A204.1 (cell line): ENCODE measurements at regions not wholly inside any gene's neighbourhood (a gene's known extent, or its start where the extent isn't known, plus 50 kb on each side); places are given as distances from the start of the nearest gene placed in this dataset.

ENCODE experiments used
- FAIRE-seq: peaks from 2 replicates; lab custom pipeline; 2012; peaks lifted over from hg19 to GRCh38; lab: Jason Lieb, UNC

DNA sequence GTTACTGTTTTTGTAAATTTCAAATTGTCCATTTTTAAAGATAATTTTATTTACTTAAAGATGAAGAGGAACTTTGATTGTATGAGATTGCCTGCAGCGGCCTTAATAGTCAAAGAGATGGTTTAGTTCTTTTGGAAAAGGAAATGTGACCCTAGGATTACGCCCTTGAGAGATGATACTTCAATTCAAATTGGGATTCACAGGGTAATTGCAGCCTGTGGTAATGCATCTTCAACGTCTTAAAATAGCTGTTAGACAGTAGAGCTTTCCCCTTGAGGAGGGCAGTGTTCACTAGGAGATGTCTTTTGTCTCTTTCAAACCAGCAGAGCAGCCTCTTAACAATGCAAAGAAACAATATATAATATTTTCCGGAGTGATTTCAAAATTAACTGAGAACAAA is 127.1 kb downstream of the TAF11L14 start:
- FAIRE-seq = no peak

DNA sequence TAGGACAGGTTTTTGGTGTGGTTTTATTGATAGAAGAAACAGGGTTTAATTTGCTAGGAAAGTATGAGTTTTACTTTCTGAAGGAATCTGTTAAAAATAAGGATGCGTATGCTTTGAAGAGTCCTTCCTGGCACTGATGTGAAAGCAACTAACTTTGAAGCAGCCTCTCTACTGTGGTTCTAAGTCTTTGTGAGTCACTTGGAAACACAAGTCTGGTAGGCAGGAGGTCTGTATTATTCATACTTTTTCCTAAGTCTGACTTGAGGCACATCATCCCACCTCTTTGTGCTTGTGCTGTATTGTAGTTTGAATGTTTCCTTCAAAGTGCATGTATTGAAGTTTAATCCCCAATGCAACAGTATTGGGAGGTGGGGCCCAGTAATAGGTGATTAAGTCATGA is 129.0 kb downstream of the TAF11L14 start:
- no peak for FAIRE-seq

- FAIRE-seq = no peak
These were observed 131.8 kb downstream of the TAF11L14 start for GRCh38 chr5:17766031-17766430.

- no peak for FAIRE-seq
These were observed 135.0 kb downstream of the TAF11L14 start for GRCh38 chr5:17769277-17769676.

- no peak for FAIRE-seq
These were observed 138.0 kb downstream of the TAF11L14 start for GRCh38 chr5:17772232-17772631.

GRCh38 chr5:17785774-17786173 is 151.5 kb downstream of the TAF11L14 start:
- FAIRE-seq = no peak

DNA sequence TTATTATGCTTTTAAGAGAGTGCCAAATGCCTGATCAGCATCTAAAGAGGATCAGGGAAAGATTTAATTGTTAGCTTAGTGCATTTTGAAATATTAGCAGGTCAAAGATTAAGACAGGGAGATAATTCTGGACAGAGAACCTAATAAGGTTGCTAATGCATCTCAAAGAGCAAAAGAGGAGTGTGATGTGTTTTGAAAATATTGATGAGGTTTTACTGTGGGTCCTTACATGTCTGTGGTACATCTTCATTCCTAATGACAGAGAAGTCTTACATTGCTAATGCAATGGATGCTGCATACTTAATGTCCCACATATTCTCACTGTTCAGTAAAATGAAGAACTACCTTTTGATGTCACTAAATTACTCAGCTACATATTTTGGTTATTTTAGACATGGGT is 154.1 kb downstream of the TAF11L14 start:
- no peak for FAIRE-seq

- FAIRE-seq = no peak
These were observed 159.9 kb downstream of the TAF11L14 start for GRCh38 chr5:17794201-17794600.

DNA sequence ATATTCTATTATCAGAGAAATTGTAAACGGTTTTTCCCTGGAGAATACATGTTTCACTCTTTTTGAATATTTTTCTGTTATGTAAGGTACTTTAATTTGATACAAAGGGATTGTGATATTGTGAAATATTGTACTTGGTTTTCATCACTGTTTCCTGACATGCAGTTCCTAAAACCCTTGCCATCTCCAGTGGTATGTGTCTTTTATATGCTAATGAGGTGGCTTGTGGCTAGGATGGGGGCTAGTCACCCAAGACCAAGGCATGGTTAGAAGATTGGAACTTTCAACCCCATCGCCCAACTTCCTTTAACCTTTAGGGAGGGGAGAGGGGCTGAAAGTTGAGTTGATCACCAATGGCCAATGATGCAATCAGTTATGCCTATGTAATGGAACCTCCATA is 160.6 kb downstream of the TAF11L14 start:
- FAIRE-seq = no peak

GRCh38 chr5:17796142-17796541 is 161.9 kb downstream of the TAF11L14 start:
- no peak for FAIRE-seq

DNA sequence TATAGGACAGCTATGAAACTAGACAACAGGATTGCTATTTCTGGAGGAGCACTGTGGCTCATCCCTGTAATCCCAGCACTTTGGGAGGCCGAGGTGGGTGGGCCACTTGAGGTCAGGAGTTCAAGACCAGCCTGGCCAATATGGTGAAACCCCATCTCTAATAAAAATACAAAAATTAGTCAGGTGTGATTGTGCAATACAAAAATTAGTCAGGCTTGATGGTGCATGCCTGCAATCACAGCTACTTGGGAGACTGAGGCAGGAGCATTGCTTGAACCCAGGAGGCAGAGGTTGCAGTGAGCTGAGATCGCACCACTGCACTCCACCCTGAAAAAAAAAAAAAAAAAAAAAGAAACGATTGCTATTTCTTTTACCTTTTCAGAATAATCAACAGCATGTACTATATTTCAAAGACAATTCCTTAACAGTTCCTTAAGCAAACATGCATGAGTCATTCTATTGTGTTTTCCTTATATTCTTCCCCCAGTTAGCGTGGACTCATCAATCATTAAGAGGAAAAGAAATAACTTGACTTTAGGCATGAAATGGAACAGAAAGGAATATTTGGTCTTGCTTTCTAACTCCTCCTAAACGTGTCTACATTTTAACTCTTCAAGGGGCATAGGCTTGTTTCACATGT is 162.6 kb downstream of the TAF11L14 start:
- FAIRE-seq = no peak

DNA sequence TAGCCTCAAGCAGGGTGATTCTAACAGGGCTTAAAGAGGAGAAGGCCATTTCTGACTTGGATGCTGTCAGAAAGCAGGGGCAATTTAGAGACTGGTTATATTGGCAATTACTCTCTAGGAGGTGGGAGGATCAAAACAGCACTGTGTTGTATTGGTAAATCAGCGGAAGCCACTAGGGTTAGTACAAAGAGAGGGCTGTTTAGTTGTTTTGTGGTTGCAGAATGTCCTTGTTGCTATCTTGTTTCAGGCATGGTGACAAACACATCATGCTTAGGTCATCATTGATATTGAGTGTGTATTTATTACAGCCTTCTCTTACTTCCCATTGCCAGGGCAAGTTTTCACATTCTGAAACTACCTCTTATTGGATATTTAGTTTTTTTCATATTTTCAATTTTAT is 165.3 kb downstream of the TAF11L14 start:
- no peak for FAIRE-seq

GRCh38 chr5:17801595-17801994 is 167.3 kb downstream of the TAF11L14 start:
- no peak for FAIRE-seq

DNA sequence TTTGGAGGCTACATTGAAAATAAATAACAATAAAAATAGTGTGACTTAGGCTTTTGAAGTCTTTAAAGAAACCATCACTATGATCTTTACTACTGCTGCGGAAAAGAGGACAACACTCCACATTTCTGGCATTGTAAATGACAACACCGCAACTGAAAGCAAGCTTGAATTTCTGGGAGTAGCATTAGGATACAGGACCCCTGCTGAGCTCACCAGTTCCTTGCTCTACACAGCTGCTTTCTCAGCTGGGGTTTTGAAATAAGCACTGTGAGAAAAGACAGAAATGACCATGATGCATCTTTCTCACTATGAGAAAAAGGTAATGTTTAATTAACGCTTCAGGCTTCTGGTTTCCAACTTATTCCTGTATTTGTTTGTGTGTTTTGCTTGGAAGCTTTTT is 168.0 kb downstream of the TAF11L14 start:
- no peak for FAIRE-seq

- no peak for FAIRE-seq
These were observed 169.7 kb downstream of the TAF11L14 start for GRCh38 chr5:17803971-17804370.

GRCh38 chr5:17805227-17805825 is 171.1 kb downstream of the TAF11L14 start:
- no peak for FAIRE-seq

DNA sequence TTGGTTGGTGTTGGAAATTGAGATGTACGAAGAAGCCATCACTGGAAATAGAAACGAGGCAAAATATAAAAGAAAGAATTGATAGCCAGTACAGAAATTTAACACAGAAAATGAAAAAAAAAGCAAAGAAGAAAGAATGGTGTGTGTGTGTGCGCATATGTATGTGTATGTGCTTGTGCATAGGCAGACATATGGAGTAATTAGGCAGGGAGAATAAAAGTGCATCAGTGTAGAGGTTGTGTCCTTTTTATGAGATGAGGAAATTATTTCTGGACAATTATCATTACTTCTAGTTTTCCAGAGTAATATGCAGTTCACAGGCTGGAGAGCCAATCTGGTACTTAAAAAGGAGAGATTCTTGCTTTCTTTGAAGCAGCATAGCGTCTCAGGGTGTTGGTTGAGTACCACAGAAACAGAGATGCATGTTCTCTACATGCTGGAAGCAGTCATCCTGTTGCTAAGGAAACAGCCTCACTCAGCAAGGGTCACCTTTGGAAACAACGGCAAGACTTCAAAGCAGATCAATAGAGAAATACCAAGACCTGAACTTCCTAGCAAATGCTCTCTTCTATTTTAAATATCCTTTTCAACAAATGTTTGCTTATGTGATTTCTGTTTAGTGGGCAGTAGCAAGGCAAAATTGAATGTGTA is 172.7 kb downstream of the TAF11L14 start:
- no peak for FAIRE-seq

- FAIRE-seq = no peak
These were observed 174.3 kb downstream of the TAF11L14 start for GRCh38 chr5:17808566-17808965.

- no peak for FAIRE-seq
These were observed 176.5 kb downstream of the TAF11L14 start for GRCh38 chr5:17810734-17811133.

DNA sequence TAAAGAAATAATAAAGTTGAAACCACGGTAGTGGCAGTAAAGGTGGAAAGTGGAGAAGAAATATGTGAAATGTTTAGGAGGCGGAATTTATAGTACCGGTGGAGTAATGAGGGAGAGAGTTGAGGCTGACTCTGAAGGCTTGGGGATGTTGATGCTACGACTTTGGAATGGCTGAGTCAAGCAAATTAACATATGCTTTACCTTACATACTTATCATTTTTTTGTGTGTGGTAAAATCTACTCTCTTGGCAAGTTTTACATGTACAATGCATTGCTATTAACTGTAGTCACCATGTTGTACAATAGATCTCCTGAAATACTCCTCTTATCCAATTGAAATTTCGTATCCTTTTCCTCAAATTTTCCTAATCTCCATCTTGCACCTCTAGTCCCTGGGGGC is 179.0 kb downstream of the TAF11L14 start:
- no peak for FAIRE-seq

DNA sequence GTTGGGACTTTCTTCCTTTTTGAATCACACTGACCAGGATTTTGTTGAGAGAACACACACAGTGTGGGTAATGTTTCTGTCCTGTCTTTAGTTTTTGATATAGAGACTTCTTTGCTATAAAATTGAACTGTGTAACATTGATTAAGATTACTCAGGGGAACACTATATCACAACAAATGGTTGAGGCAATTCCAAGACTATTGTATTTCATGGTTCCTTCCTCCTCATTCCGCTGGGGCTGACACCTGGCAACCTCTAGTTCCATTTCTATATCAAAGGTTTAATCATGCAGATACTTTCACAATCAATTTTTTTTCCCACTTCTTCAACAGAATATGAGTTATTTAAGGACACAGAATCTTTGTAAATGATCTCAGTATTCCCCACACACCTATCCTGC is 182.2 kb downstream of the TAF11L14 start:
- no peak for FAIRE-seq

DNA sequence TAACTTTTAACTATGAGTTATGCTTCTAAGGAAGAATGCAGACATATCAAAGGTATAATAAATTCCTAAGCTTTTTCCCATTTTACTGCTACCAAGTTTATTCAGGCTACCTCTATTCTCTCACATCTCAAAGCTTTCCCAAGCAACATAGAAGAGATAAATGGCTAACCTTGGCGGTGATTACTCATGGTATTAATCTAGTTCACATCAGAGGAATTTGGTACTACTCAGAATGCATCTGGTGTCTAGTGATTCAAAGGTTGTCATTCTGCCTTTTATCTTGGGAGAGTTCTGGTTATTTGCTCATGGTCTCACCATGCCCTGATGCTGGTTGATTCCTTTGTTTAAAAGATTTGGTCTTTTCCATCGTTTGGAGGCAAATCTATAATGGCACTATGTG is 182.7 kb downstream of the TAF11L14 start:
- no peak for FAIRE-seq

- no peak for FAIRE-seq
These were observed 183.7 kb downstream of the TAF11L14 start for GRCh38 chr5:17817990-17818389.

DNA sequence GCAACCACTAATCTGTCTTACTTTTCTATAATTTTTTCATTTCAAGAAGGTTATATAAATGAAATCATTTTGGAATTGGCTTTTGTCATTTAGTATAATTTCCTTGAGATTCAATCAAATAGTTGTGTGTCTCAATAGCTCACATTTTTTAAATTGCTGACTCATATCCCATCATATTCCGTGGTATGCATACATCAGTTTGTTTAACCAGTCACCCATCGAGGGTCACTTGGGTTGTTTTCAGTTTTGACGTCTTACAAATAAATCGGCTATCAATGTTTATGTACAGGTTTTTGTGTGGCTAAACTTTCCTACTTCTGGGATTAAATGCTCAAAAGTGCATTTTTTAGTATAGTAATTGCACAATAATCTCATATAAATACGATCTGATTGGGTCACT is 185.5 kb downstream of the TAF11L14 start:
- no peak for FAIRE-seq
